ENCODE measurements at regions not wholly inside any gene's neighbourhood (a gene's known extent, or its start where the extent isn't known, plus 50 kb on each side); places are given as distances from the start of the nearest gene placed in this dataset.

DNA sequence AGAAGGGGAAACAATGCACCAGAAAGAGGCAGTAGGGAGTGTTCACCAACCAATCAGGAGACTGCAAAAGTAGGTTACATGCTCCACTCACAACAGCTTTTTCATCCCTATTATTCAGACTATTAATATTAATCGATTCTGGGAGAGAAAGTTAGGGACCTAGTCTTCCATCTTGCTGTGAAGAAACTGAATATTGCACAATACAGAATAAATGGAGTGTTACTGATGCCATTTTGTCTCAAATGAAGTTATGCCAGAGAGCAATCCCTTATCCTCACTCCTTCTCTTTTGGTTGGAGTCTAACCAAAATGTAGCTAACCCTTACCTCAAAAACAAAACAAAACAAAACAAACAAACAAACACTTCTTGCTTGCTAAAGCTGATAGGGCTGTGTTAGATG lies 1120.9 kb upstream of the GYPC start:
- no peaks in the 10 kb centered on the region for H3K36me3 ChIP-seq (ENCODE audit: insufficient read depth, low read length)
- H3K9me3 ChIP-seq (ENCODE audit: low read length), result no peaks in the 10 kb centered on the region
- H3K4me1 ChIP-seq (ENCODE audit: insufficient read depth, low read length), result no peaks in the 10 kb centered on the region
- no peak overlapping the region for H2AFZ ChIP-seq (ENCODE audit: low read depth, low read length)
- H3K27me3 ChIP-seq (ENCODE audit: insufficient read depth, low read length), result no peaks in the 10 kb centered on the region
- no peak overlapping the region for H3K4me3 ChIP-seq (ENCODE audit: low read length)

DNA sequence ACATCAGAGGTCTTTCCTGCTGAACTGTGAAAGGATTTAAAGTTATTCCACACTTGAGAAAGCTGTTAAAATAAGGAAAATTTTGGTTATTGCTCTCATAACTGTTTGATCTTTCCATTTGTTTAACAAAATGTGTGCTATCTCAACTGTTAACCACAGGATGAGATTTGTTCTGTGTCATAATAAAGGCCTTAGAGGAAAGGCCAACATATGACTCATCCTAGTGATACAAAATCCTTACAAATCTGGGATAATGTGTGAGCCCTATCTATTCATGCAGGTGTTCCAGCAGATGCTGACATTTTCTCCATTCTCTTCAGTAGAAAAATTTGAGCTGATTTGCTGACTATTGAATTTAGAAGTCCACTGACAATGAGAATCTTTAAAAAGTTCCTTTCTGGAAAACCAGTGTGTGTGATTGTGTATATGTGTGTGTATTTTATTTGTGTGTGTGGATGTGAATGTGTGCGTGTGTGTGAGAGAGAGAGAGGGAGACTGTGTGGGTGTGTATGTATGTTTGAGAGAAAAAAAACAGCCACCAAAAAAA lies 1111.9 kb upstream of the GYPC start:
- no peak overlapping the region for H3K4me3 ChIP-seq (ENCODE audit: low read length)
- H3K4me1 ChIP-seq (ENCODE audit: insufficient read depth, low read length), result no peaks in the 10 kb centered on the region
- no peaks in the 10 kb centered on the region for H3K36me3 ChIP-seq (ENCODE audit: insufficient read depth, low read length)
- H2AFZ ChIP-seq (ENCODE audit: low read depth, low read length), result no peak overlapping the region
- H3K9me3 ChIP-seq (ENCODE audit: low read length), result no peaks in the 10 kb centered on the region
- H3K27me3 ChIP-seq (ENCODE audit: insufficient read depth, low read length), result no peaks in the 10 kb centered on the region

DNA sequence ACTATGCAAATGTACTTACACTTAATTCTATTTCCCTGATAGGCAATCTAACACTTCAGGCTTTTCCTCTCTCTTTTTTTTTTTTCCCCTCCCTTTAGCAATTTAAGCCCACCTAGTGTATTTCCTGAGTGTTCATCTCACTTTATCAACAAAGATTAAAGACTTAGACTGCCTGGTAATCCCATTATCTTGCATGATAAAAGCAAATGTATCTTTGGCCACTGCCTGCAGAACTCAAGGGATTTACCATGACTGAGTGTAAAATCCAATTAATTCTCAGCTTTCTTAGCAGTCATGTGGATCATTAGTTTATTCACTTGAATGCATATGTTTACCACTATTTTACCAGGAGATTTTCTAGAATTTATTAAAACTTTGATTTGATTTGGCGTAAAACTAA lies 1102.2 kb upstream of the GYPC start:
- H2AFZ ChIP-seq (ENCODE audit: low read depth, low read length), result no peak overlapping the region
- H3K9me3 ChIP-seq (ENCODE audit: low read length), result no peaks in the 10 kb centered on the region
- H3K36me3 ChIP-seq (ENCODE audit: insufficient read depth, low read length), result no peaks in the 10 kb centered on the region
- no peaks in the 10 kb centered on the region for H3K27me3 ChIP-seq (ENCODE audit: insufficient read depth, low read length)
- H3K4me3 ChIP-seq (ENCODE audit: low read length), result no peak overlapping the region
- no peaks in the 10 kb centered on the region for H3K4me1 ChIP-seq (ENCODE audit: insufficient read depth, low read length)

DNA sequence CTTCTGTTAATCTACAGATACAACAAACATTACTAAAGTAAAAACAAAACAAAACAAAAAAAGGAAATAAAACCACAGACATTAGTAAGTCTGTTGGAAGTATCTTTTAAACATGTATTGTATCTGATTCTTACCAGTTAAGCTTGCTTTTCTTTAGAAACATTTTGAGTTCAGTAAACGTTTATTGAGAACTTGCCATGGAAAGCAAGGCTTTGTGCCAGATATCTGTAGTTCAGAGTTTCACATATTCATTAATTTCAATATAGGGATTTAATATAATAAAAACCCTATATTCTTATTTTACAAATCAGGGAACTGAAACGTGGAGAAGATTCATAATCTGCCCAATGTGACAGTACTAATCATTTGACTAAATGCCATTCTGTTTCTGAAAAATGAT lies 1101.0 kb upstream of the GYPC start:
- H3K4me3 ChIP-seq (ENCODE audit: low read length), result no peak overlapping the region
- no peaks in the 10 kb centered on the region for H3K27me3 ChIP-seq (ENCODE audit: insufficient read depth, low read length)
- no peak overlapping the region for H2AFZ ChIP-seq (ENCODE audit: low read depth, low read length)
- H3K36me3 ChIP-seq (ENCODE audit: insufficient read depth, low read length), result no peaks in the 10 kb centered on the region
- no peaks in the 10 kb centered on the region for H3K4me1 ChIP-seq (ENCODE audit: insufficient read depth, low read length)
- H3K9me3 ChIP-seq (ENCODE audit: low read length), result no peaks in the 10 kb centered on the region

DNA sequence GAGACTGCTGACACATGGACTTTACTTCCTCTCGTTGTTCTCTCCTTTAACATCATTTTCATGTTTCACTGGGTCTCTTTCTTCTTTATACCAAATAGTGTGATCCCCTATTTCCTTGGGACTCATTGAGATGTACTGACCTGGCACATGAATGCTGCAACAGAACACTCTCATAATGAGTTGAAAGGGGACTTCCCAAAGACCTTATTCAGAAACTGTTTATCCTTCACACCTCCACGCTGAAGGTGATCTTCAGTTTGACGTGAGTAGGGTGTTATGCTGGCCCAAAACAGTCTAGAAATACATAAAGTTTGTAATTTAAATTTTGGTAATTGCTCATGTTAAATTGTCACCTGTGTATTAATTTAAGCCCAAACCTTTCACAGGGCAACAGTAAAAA lies 1096.8 kb upstream of the GYPC start:
- H3K27me3 ChIP-seq (ENCODE audit: insufficient read depth, low read length), result no peaks in the 10 kb centered on the region
- no peak overlapping the region for H2AFZ ChIP-seq (ENCODE audit: low read depth, low read length)
- H3K4me3 ChIP-seq (ENCODE audit: low read length), result no peak overlapping the region
- no peaks in the 10 kb centered on the region for H3K36me3 ChIP-seq (ENCODE audit: insufficient read depth, low read length)
- no peaks in the 10 kb centered on the region for H3K9me3 ChIP-seq (ENCODE audit: low read length)
- no peaks in the 10 kb centered on the region for H3K4me1 ChIP-seq (ENCODE audit: insufficient read depth, low read length)

DNA sequence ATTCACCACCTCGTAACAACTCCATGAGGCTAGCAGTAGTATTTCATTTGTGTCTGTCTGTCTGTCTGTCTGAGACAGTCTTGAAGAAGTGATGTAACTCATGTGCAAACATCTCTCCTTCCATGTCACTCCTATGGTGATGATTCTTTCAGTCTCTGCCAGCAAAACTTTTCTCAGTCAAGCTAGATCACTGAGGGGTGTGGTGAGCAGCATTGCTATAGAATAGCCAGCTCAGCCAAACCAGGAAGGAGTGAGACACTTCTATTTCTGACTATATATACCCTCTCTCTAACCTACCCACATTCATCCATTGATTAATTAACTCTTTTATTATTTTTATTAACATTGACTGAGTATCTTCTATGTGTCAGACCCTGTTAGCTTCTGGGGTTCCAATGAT lies 1095.1 kb upstream of the GYPC start:
- H3K4me1 ChIP-seq (ENCODE audit: insufficient read depth, low read length), result no peaks in the 10 kb centered on the region
- H3K4me3 ChIP-seq (ENCODE audit: low read length), result no peak overlapping the region
- H3K27me3 ChIP-seq (ENCODE audit: insufficient read depth, low read length), result no peaks in the 10 kb centered on the region
- H3K9me3 ChIP-seq (ENCODE audit: low read length), result no peaks in the 10 kb centered on the region
- no peaks in the 10 kb centered on the region for H3K36me3 ChIP-seq (ENCODE audit: insufficient read depth, low read length)
- no peak overlapping the region for H2AFZ ChIP-seq (ENCODE audit: low read depth, low read length)

DNA sequence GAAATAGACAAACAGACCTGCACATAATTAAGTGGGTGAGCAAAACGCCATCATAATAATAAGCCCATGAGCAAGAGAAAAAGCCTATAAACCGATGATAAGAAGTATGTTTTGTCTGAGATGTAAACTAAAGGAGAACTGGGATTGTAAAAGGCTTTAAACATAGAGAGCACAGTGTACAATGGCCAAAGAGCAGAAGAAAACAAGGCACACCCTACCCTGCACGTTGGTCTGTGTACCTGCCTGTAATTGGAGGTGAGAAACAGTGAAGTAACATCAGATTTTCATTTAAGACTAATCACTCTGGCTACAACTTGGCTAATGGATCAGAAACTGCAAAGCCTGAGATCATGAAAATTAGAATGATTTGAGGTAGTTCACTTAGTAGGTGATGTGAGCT lies 1094.7 kb upstream of the GYPC start:
- no peaks in the 10 kb centered on the region for H3K36me3 ChIP-seq (ENCODE audit: insufficient read depth, low read length)
- no peak overlapping the region for H2AFZ ChIP-seq (ENCODE audit: low read depth, low read length)
- no peaks in the 10 kb centered on the region for H3K9me3 ChIP-seq (ENCODE audit: low read length)
- H3K4me1 ChIP-seq (ENCODE audit: insufficient read depth, low read length), result no peaks in the 10 kb centered on the region
- H3K4me3 ChIP-seq (ENCODE audit: low read length), result no peak overlapping the region
- H3K27me3 ChIP-seq (ENCODE audit: insufficient read depth, low read length), result no peaks in the 10 kb centered on the region

DNA sequence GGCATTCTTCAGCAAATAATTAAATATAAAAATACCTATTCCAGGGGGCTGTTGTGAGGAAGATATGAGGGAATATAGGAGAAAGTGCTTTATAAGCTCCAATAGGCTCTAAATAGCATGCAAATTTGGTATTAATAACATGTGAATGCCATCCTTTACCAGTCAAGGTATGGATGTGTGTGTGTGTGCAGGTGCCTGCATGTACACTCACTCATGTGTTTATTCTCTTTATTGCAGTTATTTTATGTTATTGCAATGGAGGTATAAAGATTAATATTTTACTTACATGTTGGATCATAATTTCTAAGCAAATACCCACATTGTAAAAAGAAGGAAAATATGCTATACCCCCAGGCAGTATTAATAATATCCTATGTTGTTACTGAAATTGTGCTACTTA lies 1093.0 kb upstream of the GYPC start:
- Histone ChIP-seq H3K9me3 (ENCODE audit: low read length) (no peaks in the 10 kb centered on the region), H2AFZ (ENCODE audit: low read depth, low read length) (no peak overlapping the region), H3K27me3 (ENCODE audit: insufficient read depth, low read length) (no peaks in the 10 kb centered on the region), H3K36me3 (ENCODE audit: insufficient read depth, low read length) (no peaks in the 10 kb centered on the region), H3K4me3 (ENCODE audit: low read length) (no peak overlapping the region), H3K4me1 (ENCODE audit: insufficient read depth, low read length) (no peaks in the 10 kb centered on the region)

DNA sequence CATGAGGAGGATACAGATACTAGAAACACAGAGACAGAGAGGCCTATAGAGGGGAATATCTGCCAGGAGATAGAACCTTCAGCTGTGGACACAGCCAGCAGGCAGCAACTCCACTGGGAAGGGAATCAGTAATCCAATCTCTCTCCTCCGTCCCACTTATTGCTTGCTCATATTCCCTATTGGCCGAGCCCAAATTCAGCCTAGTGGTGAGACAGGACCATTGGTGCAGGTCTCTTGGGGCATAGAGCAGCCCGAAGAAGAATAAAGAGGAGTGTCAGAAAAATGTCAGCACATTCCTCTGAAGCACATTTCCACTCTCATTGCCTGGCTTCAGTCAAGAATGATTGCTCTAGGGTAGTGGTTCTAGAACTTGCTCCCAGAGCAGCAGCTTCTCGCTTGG lies 1091.5 kb upstream of the GYPC start:
- Histone ChIP-seq H3K36me3 (ENCODE audit: insufficient read depth, low read length) (no peaks in the 10 kb centered on the region), H3K4me1 (ENCODE audit: insufficient read depth, low read length) (no peaks in the 10 kb centered on the region), H3K27me3 (ENCODE audit: insufficient read depth, low read length) (no peaks in the 10 kb centered on the region), H3K4me3 (ENCODE audit: low read length) (no peak overlapping the region), H3K9me3 (ENCODE audit: low read length) (no peaks in the 10 kb centered on the region), H2AFZ (ENCODE audit: low read depth, low read length) (no peak overlapping the region)

DNA sequence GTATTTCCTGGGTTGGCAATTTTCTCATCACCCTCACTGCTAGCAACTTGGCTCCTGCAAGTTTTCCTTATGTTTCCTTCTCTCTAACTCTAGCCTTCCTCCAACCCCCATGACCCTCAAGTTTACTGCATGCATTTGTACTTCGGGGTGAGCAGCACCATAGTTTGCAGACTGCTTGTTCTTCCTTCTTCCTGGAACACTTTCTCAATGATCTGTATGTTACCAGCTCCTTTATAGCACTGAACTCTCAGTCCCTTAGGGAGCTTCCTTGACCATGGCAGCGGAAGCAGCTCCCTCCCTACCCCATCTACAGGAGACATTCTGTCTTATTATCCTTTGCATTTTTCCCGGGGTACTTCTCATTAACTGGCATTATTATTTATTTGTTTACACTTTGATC lies 1089.5 kb upstream of the GYPC start:
- Histone ChIP-seq H3K27me3 (ENCODE audit: insufficient read depth, low read length) (no peaks in the 10 kb centered on the region), H2AFZ (ENCODE audit: low read depth, low read length) (no peak overlapping the region), H3K9me3 (ENCODE audit: low read length) (no peaks in the 10 kb centered on the region), H3K4me3 (ENCODE audit: low read length) (no peak overlapping the region), H3K4me1 (ENCODE audit: insufficient read depth, low read length) (no peaks in the 10 kb centered on the region), H3K36me3 (ENCODE audit: insufficient read depth, low read length) (no peaks in the 10 kb centered on the region)

DNA sequence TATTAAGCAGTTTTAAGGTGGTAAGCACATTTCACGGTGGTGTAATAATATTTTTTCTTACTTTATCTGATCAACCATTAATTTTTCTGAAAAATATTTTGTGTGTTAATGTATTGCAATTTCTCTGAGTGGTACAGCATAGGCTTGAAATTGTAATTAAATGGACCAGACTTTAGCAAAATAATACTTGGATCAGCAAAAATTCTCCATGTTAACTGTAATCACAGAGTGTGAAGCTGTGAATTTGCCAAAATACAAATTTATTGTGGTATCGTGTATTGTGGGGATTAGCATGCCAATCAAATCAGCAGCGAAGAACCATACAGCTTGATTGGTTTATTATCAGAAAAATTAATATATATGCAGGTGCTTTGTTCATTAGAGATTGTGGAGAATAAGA lies 1088.9 kb upstream of the GYPC start:
- H3K4me3 ChIP-seq (ENCODE audit: low read length), result no peak overlapping the region
- H3K4me1 ChIP-seq (ENCODE audit: insufficient read depth, low read length), result no peaks in the 10 kb centered on the region
- no peak overlapping the region for H2AFZ ChIP-seq (ENCODE audit: low read depth, low read length)
- no peaks in the 10 kb centered on the region for H3K36me3 ChIP-seq (ENCODE audit: insufficient read depth, low read length)
- H3K27me3 ChIP-seq (ENCODE audit: insufficient read depth, low read length), result no peaks in the 10 kb centered on the region
- no peaks in the 10 kb centered on the region for H3K9me3 ChIP-seq (ENCODE audit: low read length)

DNA sequence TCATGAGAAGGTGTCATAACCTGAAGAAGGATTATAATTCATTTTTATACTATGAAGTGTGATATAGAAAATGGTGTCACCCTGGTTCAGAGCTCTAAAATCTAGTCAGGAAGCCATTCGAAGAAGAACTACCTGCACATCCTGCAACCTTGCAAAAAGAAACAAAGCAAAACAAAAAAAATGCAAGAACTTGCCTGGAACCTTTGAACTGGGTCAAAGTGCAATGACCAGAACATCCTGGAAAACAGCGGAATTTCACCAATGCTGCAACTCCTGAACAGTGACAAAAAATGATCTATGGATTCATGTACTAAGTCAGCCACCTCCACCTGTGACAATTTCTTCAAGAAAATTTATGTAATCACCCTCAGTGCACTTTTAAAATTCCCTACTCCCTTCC lies 1083.3 kb upstream of the GYPC start:
- Histone ChIP-seq H3K36me3 (ENCODE audit: insufficient read depth, low read length) (no peaks in the 10 kb centered on the region), H3K27me3 (ENCODE audit: insufficient read depth, low read length) (no peaks in the 10 kb centered on the region), H2AFZ (ENCODE audit: low read depth, low read length) (no peak overlapping the region), H3K4me3 (ENCODE audit: low read length) (no peak overlapping the region), H3K4me1 (ENCODE audit: insufficient read depth, low read length) (no peaks in the 10 kb centered on the region), H3K9me3 (ENCODE audit: low read length) (no peaks in the 10 kb centered on the region)

DNA sequence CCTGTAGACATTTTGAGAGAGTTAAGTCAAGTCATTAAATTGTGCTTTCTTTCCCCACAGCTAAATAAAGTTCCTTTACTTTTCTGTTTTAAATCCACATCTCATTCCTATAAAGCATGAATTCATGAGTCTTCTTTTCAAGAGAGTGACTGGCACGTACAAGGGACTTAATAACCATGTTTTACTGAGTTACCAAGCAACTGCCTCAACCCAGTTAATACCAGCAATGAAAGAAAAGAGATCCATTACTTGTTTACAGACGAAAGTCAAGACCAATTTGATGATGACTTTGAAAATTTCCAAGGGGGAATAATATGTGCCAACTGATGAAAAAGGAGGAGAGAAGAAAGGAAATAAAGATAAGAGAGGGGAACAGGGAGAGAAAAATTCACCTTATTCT lies 1082.5 kb upstream of the GYPC start:
- H3K4me3 ChIP-seq (ENCODE audit: low read length), result no peak overlapping the region
- no peaks in the 10 kb centered on the region for H3K9me3 ChIP-seq (ENCODE audit: low read length)

DNA sequence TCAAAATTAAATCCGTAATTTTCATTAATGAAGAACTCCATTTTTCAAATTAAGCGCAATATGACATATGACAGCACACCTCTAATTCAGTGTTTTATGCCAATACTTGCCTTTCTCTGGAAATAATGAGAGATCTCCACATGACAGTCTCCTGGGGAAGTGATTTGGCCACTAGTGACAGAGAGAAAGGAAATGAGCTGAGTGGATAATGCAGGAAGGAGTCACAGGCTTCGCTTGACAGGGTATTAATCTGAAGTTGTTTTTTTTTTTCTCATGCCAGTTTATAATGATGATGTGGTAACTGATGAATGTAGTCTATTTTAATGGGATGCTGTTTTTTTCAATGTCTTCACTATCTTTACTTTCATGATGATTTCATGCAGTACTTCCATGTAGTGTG lies 1079.4 kb upstream of the GYPC start:
- no peaks in the 10 kb centered on the region for H3K36me3 ChIP-seq (ENCODE audit: insufficient read depth, low read length)
- no peak overlapping the region for H3K4me3 ChIP-seq (ENCODE audit: low read length)
- H3K27me3 ChIP-seq (ENCODE audit: insufficient read depth, low read length), result no peaks in the 10 kb centered on the region
- H3K9me3 ChIP-seq (ENCODE audit: low read length), result no peaks in the 10 kb centered on the region
- no peaks in the 10 kb centered on the region for H3K4me1 ChIP-seq (ENCODE audit: insufficient read depth, low read length)
- no peak overlapping the region for H2AFZ ChIP-seq (ENCODE audit: low read depth, low read length)

More for the DNA sequence above, 1082.5 kb upstream of the GYPC start:
- Histone ChIP-seq H3K27me3 (ENCODE audit: insufficient read depth, low read length) (no peaks in the 10 kb centered on the region), H3K36me3 (ENCODE audit: insufficient read depth, low read length) (no peaks in the 10 kb centered on the region), H3K4me1 (ENCODE audit: insufficient read depth, low read length) (no peaks in the 10 kb centered on the region), H2AFZ (ENCODE audit: low read depth, low read length) (no peak overlapping the region)

Data from neuron (in vitro differentiated cells).